ENCODE measurements at regions not wholly inside any gene's neighbourhood (a gene's known extent, or its start where the extent isn't known, plus 50 kb on each side); places are given as distances from the start of the nearest gene placed in this dataset.

DNA sequence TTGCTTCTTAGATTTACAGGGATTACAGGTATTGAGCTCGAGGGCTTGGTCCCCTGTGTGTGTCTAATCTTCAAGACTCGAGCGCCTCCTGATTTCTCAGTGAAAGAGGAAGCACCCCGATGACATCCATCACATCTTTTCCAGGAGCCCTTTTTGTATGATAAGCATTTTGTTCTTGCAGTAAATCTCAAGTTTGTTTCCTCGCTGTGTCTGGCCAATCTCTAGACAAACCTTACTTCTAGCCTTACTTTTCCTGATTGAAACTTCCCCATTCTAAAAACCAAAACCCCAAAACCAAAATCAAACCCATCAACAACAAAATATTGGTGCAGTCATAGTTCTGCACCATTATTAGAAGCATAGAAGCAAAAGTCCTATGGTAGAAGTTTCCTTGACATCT lies 286.0 kb downstream of the NFKBIZ start:
- TF ChIP-seq POLR2A (IDR thresholded peaks at IDR 0.05) = no peak
- TF ChIP-seq, protein P1, sequence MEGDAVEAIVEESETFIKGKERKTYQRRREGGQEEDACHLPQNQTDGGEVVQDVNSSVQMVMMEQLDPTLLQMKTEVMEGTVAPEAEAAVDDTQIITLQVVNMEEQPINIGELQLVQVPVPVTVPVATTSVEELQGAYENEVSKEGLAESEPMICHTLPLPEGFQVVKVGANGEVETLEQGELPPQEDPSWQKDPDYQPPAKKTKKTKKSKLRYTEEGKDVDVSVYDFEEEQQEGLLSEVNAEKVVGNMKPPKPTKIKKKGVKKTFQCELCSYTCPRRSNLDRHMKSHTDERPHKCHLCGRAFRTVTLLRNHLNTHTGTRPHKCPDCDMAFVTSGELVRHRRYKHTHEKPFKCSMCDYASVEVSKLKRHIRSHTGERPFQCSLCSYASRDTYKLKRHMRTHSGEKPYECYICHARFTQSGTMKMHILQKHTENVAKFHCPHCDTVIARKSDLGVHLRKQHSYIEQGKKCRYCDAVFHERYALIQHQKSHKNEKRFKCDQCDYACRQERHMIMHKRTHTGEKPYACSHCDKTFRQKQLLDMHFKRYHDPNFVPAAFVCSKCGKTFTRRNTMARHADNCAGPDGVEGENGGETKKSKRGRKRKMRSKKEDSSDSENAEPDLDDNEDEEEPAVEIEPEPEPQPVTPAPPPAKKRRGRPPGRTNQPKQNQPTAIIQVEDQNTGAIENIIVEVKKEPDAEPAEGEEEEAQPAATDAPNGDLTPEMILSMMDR (IDR thresholded peaks at IDR 0.05) = no peak
- no peak for TF ChIP-seq POLR2AphosphoS5 (IDR thresholded peaks at IDR 0.05)
